Neural progenitor cell (in vitro differentiated cells): ENCODE measurements at regions not wholly inside any gene's neighbourhood (a gene's known extent, or its start where the extent isn't known, plus 50 kb on each side); places are given as distances from the start of the nearest gene placed in this dataset.

Experiments used
- CTCF ChIP-seq: fragments of 200-600 bp; sonication (generic); IDR thresholded peaks from 2 replicates; pipeline ENCODE4 v1.5.1; 2017; ENCODE audit warnings: antibody characterized with exemption, mild to moderate bottlenecking
- EZH2 ChIP-seq: fragments of 200-600 bp; sonication (generic); IDR thresholded peaks from 2 replicates; pipeline ENCODE4 v1.6.1; 2017; ENCODE audit warnings: antibody characterized with exemption, mild to moderate bottlenecking, moderate library complexity
- EZH2phosphoT487 ChIP-seq: fragments of 200-600 bp; sonication (generic); IDR thresholded peaks from 2 replicates; pipeline ENCODE4 v1.6.1; 2017; ENCODE audit warnings: antibody characterized with exemption

DNA sequence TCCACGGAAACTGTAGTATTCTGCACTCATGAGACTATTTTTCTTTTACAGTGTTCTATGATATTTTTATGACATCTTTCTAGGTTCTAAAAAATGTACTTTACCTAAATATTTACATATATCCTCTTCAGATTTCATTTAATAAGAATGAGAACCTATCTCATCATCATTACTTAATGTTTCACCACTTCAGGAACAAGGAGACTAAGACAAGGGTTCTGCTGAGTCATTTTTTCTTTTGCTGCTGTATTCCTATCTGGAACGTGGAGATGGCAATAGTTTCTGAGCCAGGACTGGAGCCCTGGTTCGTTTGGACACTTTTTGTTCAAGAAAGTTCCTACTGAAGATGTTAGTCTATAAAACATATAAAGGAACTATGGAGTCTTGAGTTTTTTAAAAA is 258.2 kb upstream of the MAP3K1 start:
- TF ChIP-seq CTCF: no peak
- TF ChIP-seq EZH2: no peak
- no peak for TF ChIP-seq EZH2phosphoT487
